ENCODE measurements at regions not wholly inside any gene's neighbourhood (a gene's known extent, or its start where the extent isn't known, plus 50 kb on each side); places are given as distances from the start of the nearest gene placed in this dataset.
"Not testable (repeated sequence)": the region's sequence is repeated elsewhere in the genome, so short reads cannot be mapped to it uniquely, and the experiment has no call there.

DNA sequence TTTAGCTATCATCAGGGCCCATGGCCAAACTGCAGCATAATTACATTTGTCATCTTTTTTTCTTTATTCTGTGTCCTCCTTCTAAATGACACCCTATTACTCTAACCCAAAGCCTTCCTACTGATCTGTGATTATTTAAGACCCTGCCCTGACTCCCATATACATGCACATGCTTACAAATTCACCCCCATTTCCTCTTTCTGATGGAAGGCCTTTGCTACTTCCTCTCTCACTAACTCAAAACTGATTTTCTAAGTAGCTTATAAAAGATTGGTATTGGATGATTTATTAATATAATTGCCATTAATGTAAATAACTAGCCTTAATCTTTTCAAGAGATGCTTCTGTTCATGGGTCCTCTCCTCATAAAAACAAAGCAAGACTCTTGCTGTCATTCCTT lies 179.2 kb downstream of the EDEM1 start:
- DNase-seq: no peak

DNA sequence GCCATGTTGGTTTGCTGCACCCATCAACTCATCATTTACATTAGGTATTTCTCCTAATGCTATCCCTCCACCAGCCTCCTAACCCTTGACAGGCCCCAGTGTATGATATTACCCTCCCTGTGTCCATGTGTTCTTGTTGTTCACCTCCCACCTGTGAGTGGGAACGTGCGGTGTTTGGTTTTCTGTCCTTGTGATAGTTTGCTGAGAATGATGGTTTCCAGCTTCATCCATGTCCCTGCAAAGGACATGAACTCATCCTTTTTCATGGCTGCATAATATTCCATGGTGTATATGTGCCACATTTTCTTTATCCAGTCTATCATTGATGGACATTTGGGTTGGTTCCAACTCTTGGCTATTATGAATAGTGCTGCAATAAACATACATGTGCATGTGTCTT lies 184.0 kb downstream of the EDEM1 start:
- DNase-seq: not testable (repeated sequence)

DNA sequence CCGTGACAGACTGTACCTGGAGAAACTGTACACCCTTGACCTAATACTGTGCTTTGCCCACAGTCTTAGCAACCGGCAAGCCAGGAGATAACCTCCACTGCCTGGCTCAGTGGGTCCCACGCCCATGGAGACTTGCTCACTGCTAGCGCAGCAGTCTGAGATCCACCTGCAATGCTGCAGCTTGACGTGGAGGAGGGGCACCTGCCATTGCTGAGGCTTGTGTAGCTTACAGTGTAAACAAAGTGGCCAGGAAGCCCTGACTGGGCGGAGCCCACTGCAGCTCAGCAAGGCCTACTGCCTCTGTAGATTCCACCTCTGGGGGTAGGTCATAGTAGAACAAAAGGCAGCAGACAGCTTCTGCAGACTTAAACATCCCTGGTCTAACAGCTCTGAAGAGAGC lies 189.3 kb downstream of the EDEM1 start:
- no peak for DNase-seq

DNA sequence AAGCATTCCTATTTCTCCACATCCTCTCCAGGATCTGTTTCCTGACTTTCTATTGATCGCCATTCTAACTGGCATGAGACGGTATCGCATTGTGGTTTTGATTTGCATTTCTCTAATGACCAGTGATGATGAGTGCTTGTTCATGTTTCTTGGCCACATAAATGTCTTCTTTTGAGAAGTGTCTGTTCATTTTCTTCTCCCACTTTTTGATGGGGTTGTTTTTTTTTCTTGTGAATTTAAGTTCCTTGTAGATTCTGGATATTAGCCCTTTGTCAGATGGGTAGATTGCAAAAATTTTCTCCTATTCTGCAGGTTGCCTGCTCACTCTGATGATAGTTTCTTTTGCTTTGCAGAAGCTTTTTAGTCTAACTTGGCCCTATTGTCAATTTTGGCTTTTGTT lies 191.8 kb downstream of the EDEM1 start:
- DNase-seq: not testable (repeated sequence)

DNA sequence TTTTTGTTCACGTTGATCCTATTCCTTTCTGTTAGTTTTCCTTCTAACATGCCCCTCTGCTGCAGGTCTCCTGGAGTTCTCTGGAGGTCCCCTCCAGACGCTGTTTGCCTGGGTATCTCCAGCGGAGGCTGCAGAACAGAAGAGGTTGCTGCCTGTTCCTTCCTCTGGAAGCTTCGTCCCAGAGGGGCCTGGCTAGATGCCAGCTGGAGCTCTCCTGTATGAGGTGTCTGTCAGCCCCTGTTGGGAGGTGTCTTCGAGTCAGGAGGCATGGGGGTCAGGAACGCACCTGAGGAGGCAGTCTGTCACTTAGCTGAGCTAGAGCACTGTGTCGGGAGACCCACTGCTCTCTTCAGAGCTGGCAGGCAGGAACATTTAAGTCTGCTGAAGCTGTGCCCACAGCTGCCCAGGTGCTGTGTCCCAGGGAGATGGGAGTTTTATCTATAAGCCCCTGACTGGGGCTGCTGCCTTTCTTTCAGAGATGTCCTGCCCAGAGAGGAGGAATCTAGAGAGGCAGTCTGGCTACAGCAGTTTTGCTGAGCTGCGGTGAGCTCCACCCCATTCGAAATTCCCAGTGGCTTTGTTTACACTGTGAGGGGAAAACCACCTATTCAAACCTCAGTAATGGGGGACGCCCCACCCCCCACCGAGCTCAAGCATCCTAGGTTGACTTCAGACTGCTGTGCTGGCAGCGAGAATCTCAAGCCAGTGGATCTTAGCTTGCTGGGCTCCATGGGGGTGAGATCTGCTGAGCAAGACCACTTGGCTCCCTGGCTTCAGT lies 196.2 kb downstream of the EDEM1 start:
- DNase-seq: not testable (repeated sequence)

DNA sequence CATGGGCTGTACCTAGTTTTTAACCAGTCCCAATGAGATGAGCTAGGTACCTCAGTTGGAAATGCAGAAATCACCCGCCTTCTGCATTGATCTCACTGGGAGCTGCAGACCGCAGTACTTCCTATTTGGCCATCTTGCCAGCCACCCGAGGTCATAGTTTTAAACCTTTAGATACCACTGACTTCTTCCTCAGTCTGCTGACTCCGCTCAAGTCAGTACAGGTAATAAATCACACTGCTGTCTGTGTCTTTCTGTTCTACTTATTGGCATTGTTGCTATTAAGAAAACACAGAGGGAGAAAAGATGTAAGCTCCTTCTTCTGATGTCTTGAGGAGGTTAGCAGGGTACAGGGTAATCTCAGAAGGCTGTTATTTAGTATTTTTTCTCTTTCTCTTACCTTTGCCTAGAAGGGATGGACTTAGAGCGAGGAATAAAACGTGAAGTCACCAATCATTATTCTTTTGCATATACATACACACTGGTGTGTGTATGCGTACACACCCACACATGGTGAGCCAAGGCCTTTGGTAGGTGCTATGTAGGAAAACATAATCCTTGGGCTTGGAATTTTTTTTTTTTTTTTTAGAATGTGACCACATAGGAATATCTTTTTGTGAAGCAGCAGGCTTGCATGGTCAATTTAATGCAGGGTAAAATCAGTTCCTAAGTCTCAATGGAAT lies 197.2 kb downstream of the EDEM1 start:
- DNase-seq: no peak

DNA sequence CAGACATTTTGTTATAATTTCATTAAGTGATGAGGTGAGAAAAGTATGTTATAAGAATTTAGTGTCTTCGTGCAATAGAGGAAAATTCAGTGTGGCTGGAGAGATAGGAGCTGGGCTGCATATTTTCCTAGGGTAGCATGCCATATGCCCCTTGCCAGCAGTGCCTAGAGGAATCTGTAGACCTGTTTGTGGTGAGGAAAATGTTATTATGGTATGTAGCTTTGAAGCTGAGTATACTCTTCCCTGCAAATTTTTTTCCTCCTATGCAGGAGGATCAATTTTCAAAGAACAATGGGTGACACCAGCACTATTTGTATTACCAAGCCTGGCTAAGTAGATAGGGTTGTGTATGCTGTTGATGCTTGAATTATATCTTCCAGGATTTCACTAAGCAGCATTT lies 200.6 kb downstream of the EDEM1 start:
- DNase-seq: no peak

DNA sequence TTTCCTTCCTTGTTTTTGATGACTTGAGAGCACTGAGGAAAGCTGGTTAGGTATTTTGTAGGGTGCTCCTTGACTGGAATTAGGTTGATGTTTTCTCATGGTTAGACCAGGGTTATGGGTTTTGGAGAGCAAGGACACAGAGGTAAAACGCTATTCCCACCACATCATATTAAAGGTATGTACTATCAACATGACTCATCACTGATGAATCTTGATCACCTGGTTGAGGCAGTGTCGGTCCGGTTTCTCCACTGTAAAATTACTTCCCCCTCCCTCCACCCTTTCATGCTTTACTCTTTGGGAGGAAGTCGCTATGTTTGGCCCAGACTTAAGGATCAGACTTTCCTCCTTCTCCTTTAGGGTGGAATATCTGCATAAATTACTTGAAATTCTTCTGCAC lies 201.6 kb downstream of the EDEM1 start:
- no peak for DNase-seq

DNA sequence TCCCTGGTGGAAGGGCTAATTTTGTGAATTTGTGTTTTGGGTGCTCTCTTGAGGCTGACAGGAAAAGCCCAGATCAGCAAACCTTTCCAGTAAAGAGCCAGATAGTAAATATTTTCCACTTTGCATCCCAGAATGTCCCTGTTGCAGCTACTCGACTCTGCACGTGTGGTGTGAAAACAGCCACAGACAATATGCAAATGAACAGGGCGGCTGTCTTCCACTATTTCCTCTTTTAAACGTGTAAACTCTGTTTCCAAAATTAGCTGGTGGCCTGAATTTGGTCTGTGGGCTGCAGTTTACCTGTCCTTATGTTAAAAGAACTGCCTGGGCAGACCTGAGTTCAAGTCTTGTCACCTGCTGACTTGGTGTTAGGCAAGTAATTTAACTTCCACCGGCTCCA lies 202.7 kb downstream of the EDEM1 start:
- no peak for DNase-seq

DNA sequence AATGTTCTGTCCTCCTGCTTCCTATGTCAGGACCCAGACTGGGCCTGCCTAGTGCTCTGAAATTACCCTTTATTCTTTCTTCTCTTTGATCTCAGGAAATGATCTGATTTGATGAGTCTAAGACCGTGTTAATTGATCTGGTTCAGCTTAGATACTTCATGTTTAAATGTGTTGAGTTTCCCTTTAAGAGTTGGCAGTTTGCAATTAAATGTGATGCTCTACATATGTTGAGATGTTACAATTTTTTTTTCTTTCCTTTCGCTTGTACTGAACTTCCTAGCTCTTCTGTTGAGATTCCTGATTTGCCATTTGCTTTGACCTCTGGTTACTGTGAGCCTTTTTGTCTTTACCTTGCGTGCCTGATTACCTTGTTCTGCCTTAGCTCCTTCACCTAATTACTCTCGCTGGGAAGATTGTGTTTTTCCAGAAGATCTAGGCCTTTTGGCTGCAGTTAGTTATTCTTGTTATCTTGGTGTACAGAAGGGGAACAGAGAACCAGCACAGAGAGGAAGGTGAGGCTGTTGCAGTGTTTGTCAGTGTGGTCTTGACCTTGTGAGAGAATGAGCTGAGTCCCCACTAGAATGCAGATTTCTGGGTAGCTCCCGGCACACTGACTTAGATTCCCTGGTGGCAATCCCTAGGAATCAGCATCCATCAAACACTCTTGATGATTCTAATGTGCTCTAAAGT lies 203.6 kb downstream of the EDEM1 start:
- no peak for DNase-seq

DNA sequence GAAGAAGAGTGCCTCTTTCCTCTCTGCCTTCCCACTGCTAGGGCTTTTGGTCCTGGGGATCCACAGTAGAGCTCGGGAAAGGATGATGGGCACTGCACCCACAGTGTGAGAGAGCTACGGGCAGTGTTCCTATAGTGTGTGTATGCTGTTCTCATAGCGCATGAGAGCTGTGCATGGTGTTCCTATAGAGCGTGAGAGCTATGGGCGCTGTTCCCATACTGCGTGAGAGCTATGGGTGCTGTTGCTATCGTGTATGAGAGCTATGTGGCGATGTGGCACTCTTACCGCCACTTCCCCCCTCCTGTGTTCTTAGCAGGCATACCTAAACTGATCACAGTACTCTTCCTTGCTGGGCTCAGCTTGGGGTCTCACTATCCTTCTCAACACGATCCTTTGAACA lies 213.5 kb downstream of the EDEM1 start:
- DNase-seq: no peak

DNA sequence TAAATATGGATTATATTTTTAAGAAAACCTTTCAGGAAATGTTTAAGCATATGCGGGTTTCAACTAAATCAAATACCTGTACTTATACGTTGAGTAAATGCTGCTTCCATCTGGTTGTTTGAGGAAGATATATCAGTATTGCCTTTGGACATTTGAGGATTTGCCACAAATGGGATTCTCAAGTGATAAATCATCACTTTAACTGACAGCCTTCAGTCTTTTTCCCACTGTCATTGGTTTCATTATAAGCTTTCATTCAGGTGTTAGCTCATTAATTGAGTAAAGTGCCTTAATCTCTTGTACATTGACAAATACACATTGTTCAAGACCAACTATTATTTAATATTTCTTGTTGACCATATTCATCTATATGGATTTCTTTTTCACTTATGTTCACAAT lies 217.2 kb downstream of the EDEM1 start:
- no peak for DNase-seq

DNA sequence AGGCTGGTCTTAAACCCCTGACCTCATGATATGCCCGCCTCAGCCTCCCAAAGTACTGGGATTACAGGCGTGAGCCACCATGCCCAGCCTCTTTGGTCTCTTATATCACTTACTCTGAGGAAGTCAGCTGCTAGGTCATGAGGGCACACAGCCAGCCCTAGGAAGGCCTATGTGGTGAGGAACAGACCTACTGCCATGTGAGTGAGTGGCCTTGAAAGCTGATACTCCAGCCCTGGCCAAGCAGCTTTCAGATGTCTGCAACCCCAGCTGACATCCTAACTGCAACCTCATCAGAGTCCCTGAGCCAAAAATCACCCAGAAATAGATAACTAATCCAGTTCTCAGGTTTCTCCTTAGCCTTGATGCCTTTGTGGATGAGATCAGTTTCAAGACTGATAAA lies 224.3 kb downstream of the EDEM1 start:
- no peak for DNase-seq

DNA sequence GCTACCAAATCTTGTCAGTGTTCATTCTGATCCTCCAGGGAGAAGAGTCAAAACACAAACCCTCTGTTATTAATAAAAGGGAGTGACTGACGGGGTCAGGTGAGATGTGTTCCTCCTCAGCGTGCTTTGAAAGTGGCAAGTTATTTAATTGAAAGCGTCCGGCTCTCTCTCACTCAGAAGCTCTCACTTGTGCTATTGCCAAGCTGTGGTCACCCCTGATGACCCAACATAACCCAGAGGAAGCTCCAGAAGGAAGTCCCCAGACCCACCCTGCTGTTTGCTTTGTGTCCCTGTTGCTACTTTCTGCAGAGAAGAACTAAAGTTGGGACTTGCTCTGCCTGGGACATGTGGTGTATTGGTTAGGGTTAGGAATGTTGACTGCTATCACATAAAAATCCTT lies 235.6 kb downstream of the EDEM1 start:
- DNase-seq: no peak

DNA sequence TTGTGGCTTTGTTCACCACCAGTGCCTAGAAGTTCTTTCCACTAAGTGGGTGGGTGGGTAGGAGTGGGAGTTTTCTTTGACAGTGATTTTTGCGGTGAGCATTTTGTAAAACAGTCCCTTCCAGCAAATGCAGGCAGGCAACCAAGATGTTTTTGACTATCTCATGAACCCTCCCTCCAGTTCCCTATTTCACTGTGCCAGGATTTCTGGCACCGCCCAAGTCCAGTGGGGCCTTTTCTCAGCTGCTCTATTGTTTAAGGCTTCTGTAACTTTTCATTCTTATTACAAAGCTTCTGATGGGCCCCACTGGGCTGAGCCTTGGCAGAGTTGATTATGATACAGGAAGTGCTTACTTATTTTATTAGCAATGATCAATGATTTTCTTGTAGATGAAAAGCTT lies 236.0 kb downstream of the EDEM1 start:
- DNase-seq: no peak

DNA sequence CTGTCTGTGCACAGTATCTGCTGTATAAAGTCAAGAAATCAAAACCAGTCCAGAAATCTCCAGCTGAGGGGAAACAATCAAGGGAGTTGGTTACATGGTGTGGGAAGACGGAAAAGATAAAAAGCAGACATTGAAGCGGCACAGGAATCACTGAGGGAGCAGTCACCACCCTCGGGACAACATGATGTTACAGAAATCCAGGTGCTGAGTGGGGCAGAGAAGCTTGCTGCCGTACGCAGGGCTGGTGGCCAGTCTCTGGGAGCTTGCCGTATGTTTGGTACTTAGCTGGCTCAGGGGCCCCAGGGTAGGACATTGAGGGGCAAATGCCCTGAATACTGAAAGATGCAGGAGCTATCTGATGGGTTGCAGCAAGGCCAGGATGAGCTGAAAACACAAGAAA lies 237.9 kb downstream of the EDEM1 start:
- DNase-seq: no peak

DNA sequence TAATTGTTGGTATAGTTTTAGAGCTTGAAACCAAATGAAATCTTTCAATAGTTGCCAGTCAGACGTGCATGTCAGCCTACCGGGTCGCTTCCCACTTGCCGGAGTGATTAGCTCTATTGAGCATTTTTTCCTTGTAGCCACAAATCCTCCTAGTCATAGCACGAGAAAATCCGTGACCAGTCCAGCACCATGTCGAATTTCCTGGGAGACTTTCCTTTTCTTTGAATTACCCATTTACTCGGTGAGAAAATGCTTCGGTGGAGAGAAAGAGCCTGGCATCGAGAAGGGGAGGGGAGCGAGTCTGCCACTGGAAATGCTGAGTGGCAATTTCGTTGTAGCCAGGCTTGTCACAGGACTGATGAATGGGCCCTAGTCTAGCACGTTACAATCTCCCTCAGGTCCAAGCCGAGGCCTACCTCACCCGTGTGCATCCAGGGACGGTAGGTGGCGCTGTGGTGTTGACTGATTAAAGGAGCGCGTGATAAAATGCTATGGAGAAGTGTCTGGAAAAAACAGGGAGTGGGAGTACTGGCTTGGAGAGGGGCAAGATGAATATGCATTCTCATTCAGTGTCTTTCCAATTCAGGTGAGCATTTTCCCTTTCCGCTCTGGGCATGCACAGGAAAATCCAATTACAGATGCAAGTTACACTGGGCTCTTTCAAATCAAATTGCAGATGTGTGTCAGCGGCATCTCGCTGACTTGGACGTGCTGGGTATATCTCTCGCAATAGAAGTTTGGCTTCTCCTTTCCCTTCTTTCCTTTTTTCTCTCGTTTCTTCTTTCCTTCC lies 238.8 kb downstream of the EDEM1 start:
- DNase-seq: peak; percentile 86

DNA sequence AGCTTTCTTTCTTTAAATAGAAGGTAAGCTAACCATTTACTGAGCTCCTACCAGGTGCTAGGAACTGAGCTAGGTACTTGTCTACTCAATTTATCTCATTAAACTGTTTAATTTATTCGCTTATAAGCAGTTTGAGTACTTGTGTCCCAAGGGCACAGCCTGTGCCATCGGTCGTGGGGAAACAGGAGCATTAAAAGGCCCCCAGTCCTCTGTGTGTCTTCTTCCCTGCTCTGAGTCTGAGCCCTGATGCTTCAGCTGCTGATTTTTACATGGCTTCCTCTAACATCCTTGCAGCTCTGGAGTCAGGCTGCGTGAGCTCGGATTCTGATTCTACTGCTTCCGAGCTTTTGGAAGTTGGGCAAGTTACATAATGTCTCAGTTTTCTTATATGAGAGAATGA lies 239.5 kb downstream of the EDEM1 start:
- no peak for DNase-seq

DNA sequence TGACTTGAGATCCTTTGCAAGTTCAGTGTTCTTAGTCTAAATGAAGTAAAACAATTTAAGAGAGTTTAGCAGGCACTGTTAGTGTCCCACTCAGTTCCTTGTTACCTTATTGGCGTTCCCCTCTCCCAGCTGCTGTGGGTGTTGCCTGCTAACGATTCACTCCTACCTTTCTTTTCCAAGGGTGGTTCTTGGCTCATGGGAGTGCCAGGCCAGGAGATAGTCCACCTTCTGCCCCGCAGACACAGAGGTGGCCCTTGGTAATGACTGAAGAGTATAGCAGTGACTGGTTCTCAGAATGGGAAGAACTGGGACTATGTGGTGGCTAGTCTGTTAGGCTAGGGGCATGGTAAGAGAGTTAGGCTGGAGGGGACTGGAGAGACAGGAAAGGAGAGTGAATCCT lies 240.4 kb downstream of the EDEM1 start:
- no peak for DNase-seq

DNA sequence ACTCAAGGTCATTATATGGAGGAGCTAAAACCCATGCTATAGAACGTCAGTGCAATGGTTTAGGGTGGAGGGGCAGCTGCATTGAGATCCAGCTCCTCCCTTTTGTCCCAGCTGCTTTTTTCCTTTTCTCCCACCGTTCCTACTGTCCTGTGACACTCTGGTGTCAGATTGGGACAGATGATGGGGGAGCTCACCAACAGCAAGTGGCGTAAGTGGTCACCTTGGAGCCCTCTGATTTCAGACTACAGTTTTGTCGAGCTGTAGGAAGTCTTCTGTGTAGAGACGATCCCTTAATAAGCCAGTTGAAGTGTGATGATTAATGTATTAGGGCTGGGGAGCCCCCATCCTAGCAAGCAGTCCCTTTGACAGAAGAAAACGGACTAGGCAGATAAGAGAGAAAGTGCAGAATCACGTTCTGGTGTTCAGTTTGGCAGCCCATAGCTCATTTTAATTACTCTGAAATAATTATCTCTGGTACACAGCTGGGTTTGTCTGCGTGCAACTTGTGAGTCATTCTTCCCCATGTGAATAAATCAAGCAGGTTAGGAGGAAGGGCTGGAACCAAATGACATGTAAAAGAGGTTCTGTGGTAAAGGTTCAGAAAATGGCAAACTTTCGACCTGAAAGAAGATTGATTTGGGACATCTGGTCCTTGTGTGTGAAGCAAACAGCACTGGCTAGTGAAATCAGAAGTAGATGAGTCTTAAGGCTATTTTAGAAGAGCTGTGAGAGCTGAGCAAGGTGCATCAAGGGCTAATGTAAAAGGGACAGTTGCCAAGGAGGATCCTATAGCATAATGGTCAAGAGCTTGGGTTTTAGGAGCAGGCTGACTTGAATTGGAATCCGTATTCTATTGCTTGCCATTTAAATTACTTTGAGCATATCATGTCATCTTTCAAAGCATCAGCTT lies 241.4 kb downstream of the EDEM1 start:
- DNase-seq: no peak

DNA sequence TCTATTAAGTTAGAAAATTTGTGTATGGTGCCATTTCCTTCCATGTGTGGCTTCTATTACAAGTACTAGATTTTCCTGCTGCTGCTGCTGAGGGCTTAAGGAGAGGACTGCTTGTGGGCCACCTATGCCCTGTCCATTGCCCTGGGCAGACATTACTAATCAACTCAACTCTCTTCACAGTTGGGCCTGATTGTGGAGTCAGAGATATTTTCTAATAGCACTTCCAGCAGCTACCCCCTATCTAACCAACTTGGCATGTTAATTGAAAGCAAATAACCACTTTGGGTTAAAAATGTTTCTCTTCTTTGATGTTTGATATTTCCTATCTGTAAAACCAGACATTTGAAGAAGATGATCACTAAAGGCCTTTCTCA lies 242.0 kb downstream of the EDEM1 start:
- no peak for DNase-seq

DNA sequence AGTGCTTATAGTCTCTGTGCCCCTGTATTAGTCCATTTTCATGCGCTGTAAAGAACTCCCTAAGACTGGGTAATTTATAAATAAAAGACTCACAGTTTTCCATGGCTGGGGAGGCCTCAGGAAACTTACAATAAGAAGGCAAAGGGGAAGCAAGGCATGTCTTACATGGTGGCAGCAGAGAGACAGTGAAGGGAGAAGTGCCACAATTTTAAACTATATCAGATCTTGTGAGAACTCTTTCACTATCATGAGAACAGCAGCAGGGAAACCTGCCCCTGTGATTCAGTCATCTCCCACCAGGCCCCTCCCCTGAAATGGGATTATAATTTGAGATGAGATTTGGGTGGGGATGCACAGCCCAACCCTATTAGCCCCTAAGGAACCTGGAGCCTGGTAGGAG lies 243.2 kb downstream of the EDEM1 start:
- no peak for DNase-seq
